Adrenal gland (tissue), 5 donors: ENCODE measurements at regions not wholly inside any gene's neighbourhood (a gene's known extent, or its start where the extent isn't known, plus 50 kb on each side); places are given as distances from the start of the nearest gene placed in this dataset.

Source experiments
- CTCF ChIP-seq, 6 experiments: fragments of 450-650 bp in 4 of 6; fragments of 200-600 bp in 2 of 6; sonication (generic) in 1 of 6; IDR thresholded peaks; 1 replicate in 5 of 6; 2 replicates in 1 of 6; pipeline versions ENCODE4 v1.5.1 to v1.8.0; 2016 to 2021; ENCODE audit warnings: antibody characterized with exemption in 6 of 6, mild to moderate bottlenecking in 2 of 6, moderate library complexity in 1 of 6
- POLR2A ChIP-seq, 2 donors: fragments of 450-650 bp; IDR thresholded peaks; one replicate each; pipeline ENCODE4 v1.6.1; 2017; ENCODE audit warnings: antibody characterized with exemption in 2 of 2, mild to moderate bottlenecking in 2 of 2, moderate library complexity in 1 of 2
- donor health status: DM: no; HTN: no; CAD: no.

- TF ChIP-seq CTCF (IDR thresholded peaks at IDR 0.05) (no peak), POLR2A (IDR thresholded peaks at IDR 0.05) (no peak)
These were observed 248.5 kb downstream of the HAO1 start for GRCh38 chr20:7691647-7692269.
